NCI-H82 (cell line): ENCODE measurements at regions not wholly inside any gene's neighbourhood (a gene's known extent, or its start where the extent isn't known, plus 50 kb on each side); places are given as distances from the start of the nearest gene placed in this dataset.

ENCODE experiments used
- DNase-seq: peaks from one replicate; lab custom pipeline; 2025; lab: John Stamatoyannopoulos, UW

DNA sequence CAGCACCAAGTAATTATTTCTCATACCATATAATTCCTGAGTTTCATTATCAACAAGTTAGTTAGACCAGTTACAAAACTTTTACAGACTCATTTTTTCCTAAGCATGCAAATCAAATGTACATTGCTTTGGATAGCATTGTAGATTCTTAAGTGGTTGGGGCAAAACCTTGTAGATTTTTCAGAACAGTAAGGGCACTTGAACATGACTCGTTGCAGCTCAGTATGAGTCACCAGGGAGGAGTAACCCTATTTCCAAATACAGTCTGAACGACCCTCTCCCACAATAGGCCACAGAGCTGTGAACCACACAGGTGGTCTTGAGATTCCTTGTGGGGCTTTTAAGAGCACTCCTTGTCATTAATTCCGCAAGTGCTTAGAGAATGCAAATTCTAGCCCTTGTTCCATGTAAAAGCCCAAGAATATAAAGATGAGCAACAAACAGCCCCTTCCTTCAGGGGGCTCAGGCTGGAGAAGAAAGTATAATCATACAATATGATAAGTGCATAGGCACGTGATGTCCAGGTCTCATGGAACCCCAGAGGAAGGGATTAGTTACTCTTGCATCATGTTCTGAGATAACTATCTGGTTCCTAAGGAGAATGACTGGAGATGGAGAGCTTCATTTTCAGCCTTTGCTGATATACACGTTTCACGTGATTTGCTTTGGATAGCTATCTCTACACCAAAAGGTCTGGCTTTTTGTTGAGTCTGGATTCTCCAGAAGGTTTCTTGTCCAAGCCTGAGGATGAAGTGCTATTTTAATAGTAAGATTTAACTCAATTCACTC lies 295.7 kb downstream of the KCNN2 start:
- DNase-seq: no peak

DNA sequence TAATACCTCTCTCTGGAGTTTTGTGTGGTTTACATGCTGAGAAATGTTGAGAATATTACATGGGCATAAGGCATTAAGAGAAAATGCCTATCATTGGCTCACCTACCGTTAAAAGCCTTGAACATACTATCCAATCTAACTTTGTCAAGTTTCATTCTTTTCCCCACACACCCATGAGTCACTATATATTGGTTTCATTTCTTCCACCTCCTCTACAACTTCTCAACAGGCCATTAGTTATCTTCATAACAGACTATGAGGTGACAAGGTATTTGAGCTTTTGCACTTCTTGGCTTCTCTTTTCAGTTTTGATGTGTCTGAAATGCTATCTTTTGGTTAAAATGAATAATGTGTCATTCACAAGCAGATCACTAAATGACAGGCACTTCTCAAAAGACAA lies 288.0 kb downstream of the KCNN2 start:
- no peak for DNase-seq

DNA sequence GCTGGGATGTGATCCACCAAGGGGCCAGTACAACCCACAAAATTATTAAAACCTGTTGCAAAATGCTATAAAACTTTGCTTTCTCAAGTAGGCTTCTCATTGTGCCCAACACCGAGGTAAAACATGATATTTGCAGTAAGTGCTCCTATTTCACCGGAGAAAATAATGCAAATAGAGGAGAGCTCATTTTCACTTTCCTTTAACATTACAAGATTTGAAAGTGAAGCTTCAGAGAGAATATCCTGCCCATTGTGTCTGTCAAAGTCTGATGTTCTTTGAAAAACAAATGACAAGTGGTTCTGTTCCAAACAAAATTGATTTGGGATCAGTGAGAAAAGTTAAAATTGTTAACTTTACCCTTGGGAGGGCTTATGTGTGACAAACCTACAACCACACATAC lies 287.1 kb downstream of the KCNN2 start:
- no peak for DNase-seq

DNA sequence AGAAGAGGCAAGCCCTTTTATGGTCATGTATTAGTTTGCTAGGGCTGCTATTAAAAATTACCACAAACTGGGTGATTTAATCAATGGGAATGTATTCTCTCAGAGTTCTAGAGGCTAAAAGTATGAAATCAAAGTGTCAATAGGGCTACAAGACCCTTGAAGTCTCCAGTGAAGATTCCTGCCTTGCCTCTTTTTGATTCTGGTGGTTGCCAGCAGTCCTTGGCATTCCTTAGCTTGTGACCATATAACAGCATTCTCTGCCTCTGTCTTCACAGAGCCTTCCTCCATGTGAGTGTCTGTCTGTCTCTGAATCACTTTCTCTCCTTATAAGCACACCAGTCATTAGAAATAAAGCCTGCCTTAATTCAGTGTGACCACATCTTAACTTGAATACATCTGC lies 282.7 kb downstream of the KCNN2 start:
- DNase-seq: no peak

DNA sequence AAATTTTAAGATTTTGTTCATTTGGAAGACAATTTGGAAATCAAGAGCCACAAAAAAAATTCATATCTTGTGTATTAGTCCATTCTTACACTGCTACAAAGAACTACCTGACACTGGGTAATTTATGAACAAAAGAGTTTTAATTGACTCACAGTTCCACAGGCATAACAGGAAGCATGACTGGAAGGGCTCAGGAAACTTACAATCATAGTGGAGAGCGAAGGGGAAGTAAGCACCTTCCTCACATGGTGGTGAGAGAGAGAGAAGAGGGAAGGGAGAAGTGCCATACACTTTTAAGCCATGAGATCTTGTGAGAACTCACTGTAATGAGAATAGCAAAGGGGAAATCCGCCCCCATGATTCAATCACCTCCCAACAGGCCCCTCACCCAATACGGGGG lies 274.4 kb downstream of the KCNN2 start:
- no peak for DNase-seq

DNA sequence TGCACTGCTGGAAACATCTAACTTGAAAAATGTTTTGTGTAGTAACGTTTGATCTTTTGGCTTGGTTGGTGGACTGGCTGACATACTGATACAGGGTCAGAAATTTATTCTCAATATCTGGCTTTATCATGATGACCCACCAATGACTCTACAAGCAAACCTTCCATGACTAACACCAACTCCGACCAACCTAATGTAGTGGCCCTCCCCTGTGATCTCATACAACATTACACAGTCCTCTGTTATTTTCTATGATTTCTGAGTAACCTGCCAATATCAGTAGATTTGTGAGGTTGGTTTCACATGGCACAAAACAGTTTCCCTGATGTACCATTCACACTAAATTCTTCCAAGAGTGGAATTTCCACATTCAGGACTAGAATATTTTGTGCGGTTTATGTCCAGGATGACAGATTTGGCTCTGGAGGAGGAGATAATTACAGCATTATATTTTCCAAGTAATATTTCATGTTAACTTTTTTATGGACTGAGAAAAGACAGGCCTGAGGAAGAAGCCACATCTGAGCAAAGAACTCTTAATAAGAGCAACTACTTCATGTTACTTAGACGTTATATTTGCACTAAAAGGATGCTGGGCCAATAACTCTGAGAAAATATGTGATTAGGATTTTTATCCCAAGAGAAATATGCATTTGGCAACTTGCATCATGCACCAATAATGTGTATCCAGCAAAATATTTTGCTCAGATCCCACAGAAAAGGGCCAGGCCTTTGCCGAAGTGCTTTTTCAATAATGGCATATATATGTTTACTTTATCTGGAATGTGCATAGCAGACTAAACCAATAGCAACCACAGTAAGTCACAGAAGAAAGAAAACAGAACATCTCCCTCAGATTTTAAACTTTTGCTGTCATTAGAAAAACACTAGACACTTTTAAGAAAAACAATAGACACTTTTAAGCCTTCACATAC lies 273.4 kb downstream of the KCNN2 start:
- no peak for DNase-seq

DNA sequence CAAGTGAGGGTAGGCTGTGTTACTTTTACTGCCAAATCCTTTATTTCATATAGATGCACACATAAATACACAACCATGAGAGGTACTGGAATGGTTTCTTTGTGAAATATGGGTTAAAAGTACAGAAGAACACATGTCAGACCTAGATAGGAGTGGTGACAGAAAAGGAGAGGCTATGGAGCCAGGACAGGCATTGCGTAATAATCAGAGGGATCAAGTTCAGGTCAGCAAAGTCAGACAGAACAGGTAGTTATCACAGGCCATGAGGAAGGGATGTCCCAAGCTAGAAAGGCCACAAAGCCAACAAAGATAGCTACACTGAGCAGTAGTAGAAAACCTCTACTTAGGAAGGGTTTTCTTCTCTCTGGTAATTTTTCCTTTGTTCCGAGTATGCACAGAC lies 272.6 kb downstream of the KCNN2 start:
- no peak for DNase-seq

DNA sequence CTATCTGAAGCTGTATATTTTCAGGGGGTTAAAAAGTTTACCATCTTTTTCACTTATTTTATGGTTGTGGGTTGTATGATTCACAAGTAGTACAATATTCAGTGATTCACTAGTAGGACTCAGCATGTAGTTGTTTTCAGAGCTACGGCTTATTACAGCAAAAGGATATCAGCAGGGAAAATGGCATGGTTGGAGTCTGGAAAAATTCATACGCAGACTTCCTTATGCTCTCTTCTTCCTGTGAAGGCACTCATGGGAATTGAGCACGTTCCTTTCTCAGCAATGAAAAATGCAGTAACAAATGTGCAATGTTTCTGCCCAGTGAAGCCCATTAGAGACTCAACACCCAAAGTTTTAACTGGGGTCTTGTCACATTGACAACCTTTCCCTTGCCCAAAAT lies 250.5 kb downstream of the KCNN2 start:
- no peak for DNase-seq

DNA sequence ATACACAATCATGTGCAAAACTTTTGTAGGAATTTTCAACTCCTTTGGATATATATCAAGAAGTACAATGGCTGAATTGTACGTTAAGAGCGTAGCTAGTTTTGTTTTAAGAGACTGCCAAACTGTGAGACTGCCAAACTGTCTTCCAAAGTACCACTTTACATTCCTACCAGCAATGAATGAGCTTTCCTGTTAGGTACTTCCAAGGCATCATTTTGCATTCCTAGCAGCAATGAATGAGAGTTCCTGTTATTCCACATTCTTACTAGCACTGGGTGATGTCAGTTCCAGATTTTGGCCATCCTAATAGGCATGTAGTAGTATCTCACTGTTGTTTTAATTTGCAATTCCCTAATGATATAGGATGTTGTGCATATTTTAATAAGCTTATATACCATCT lies 219.3 kb downstream of the KCNN2 start:
- DNase-seq: no peak

DNA sequence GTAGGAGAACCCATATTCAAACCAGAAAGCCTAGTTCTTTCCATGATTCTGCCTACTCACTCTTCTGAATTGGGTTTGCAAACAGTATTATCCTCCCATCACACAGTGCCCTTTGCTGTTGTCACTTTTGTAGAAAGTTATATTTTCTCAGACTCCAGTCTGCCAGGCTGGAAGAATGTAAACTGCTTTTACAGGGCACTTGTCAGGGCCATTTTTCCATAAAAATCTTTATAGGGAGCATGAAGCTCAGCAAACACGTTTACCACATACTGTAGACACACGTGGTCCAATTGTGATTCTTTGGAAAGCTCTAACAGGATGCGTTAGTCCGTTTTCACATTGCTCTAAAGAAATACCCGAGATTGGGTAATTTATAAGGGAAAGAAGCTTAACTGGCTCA lies 204.0 kb downstream of the KCNN2 start:
- no peak for DNase-seq

DNA sequence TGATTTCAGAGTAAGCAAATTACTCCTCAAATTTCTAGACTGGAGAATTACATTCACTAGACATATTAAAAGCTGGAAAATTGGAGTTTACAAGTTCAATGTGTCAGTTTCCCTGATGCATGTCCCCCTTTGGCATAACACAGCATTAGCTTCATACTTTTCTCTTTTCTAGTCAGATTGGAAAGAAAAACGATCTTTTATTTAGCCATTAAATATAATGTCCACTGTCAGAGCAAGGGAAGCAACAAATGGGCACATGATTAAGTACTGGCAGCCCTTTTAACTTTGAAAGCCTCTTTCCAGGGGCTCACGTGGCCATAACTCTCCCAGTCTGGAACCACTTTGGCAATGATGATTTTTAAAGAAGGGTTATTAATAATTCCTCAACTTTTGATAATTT lies 203.3 kb downstream of the KCNN2 start:
- no peak for DNase-seq

DNA sequence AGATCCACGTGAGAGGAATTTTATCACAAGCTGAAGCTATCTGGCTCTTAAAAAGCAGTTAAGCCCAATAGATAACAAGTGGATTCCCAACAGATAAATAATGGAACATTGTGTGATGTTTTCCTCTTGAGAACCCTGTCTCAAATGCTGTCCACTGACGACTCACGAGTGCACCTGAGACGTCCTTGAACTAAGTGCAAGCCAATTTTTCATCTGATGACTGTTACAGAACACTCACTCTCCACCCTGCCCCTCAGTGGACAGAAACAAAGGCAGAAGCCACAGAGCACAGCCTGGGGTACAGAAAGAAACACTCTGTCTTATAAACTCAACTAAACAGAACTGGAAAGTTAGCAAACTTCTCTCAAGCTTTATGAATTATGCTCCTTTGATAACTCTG lies 199.5 kb downstream of the KCNN2 start:
- no peak for DNase-seq
